BE2C (cell line): ENCODE measurements at regions not wholly inside any gene's neighbourhood (a gene's known extent, or its start where the extent isn't known, plus 50 kb on each side); places are given as distances from the start of the nearest gene placed in this dataset.

Experiments
- DNase-seq: peaks from one replicate; pipeline ENCODE4 v3.0.0-alpha.2; 2020
- H3K27me3 ChIP-seq: fragments of 250-450 bp; sonication (Bioruptor Pico); 2 replicates; pipeline ENCODE4 v1.5.1; 2020; ENCODE audit warnings: mild to moderate bottlenecking
- H3K36me3 ChIP-seq: fragments of 250-450 bp; sonication (Bioruptor Pico); 2 replicates; pipeline ENCODE4 v1.5.1; 2020; ENCODE audit warnings: mild to moderate bottlenecking
- H3K4me1 ChIP-seq: fragments of 250-450 bp; sonication (Bioruptor Pico); 2 replicates; pipeline ENCODE4 v1.5.1; 2020
- H3K4me3 ChIP-seq: 2 replicates; pipeline ENCODE4 v1.5.1; 2011; ENCODE audit warnings: low read depth, low read length
- H3K9me3 ChIP-seq: fragments of 250-450 bp; sonication (Bioruptor Pico); 2 replicates; pipeline ENCODE4 v1.5.1; 2020
- TF ChIP-seq, protein P1 (sequence below): IDR thresholded peaks from 2 replicates; pipeline ENCODE4 v1.5.1; 2012; ENCODE audit warnings: mild to moderate bottlenecking, low read depth, low read length

DNA sequence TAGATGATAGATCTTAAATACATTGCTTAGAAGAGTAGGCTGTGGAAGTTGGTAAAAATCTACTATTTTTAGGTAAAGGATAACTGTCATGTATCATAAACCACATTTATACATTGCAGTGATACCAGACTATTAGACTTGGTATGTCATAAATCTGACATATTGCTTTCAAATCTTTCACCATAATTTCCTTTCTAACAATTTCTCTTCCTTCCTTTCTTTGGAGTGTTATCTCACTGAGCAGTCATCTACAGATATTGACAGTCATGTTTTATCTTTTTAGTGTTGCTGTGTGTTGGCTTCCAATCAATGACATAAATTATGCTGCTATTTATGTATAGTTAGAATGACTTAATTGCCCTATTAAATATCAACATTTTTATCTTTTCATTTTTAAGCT, 588.7 kb downstream of the TUSC7 start:
- Histone ChIP-seq H3K27me3 (no peaks in the 10 kb centered on the region), H3K9me3 (no peaks in the 10 kb centered on the region), H3K36me3 (no peaks in the 10 kb centered on the region), H3K4me1 (peaks cover 26% of the 10 kb centered on the region), H3K4me3 (no peak overlapping the region)
- TF ChIP-seq, protein P1, sequence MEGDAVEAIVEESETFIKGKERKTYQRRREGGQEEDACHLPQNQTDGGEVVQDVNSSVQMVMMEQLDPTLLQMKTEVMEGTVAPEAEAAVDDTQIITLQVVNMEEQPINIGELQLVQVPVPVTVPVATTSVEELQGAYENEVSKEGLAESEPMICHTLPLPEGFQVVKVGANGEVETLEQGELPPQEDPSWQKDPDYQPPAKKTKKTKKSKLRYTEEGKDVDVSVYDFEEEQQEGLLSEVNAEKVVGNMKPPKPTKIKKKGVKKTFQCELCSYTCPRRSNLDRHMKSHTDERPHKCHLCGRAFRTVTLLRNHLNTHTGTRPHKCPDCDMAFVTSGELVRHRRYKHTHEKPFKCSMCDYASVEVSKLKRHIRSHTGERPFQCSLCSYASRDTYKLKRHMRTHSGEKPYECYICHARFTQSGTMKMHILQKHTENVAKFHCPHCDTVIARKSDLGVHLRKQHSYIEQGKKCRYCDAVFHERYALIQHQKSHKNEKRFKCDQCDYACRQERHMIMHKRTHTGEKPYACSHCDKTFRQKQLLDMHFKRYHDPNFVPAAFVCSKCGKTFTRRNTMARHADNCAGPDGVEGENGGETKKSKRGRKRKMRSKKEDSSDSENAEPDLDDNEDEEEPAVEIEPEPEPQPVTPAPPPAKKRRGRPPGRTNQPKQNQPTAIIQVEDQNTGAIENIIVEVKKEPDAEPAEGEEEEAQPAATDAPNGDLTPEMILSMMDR = no peak
- DNase-seq = no peak

DNA sequence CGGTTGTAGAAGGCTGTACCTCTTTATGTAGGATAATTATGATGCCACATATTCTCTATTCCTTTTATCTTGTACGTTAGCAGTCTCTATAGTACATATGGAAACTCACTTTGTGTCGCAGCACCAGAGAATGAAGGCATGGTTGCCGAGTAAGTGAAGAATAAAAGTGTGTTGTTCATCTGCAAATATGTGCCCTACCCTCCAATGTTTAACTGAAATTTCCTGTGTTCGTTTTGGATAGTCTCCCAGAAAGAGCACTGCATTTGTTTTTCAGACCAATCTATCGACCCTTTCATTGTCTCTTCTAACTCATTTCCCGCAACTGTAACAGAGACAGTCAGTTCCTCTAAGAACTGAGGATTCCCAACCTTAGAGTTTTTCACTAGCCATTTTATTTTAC, 592.8 kb downstream of the TUSC7 start:
- no peak for DNase-seq
- Histone ChIP-seq H3K9me3 (no peaks in the 10 kb centered on the region), H3K4me1 (peaks cover 14% of the 10 kb centered on the region)

DNA sequence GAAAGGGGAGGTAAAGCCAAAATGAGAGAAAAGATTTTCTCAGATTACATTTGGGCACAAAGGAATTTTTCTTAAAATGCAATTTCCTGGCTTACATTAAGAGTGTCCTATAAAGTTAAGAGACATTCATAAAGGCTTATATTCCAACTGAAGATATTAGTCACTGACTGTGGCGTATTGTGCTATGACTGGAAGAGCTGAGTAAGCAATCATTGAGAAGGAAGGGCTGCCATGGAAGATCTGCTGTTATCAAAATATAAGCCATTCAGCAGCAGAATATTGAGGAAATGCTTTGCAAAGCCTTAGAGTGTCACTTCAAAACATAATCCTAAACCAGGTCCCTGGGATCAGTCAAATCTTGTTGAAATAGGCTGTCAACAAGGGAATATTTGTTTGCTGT, 593.9 kb downstream of the TUSC7 start:
- H3K9me3 ChIP-seq = no peaks in the 10 kb centered on the region
- DNase-seq = no peak
- no peak overlapping the region for H3K4me3 ChIP-seq
- peaks cover 4% of the 10 kb centered on the region; the same call in 1 of the 2 replicates for H3K4me1 ChIP-seq
- TF ChIP-seq, protein P1 = no peak
- no peaks in the 10 kb centered on the region for H3K36me3 ChIP-seq
- no peaks in the 10 kb centered on the region for H3K27me3 ChIP-seq

More for the DNA sequence above, 592.8 kb downstream of the TUSC7 start:
- H3K36me3 ChIP-seq = no peaks in the 10 kb centered on the region
- H3K27me3 ChIP-seq = no peaks in the 10 kb centered on the region
- TF ChIP-seq, protein P1 = no peak
- H3K4me3 ChIP-seq = no peak overlapping the region

DNA sequence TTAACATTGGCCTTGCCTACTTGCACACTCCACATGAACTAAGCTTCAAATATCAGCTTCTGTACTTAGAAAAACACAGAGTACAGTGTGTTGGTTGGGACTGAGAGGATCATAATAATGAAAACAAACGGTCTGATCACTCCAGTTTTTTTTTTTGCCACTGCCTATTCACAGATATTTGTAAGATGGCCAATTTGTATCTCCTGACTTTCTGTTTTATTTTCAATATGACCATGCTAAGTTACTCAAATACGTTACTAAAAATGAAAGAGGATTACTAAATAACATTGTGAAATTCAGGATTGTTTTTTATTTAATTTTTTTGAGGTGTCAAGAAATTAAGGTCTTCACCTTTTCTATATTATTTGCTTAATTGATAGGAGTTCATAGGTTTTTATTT, 595.1 kb downstream of the TUSC7 start:
- TF ChIP-seq, protein P1 = no peak
- DNase-seq = no peak
- H3K4me1 ChIP-seq = no peaks in the 10 kb centered on the region; the same call in 1 of the 2 replicates
- no peak overlapping the region for H3K4me3 ChIP-seq
- H3K27me3 ChIP-seq = no peaks in the 10 kb centered on the region
- H3K9me3 ChIP-seq = no peaks in the 10 kb centered on the region
- no peaks in the 10 kb centered on the region for H3K36me3 ChIP-seq

DNA sequence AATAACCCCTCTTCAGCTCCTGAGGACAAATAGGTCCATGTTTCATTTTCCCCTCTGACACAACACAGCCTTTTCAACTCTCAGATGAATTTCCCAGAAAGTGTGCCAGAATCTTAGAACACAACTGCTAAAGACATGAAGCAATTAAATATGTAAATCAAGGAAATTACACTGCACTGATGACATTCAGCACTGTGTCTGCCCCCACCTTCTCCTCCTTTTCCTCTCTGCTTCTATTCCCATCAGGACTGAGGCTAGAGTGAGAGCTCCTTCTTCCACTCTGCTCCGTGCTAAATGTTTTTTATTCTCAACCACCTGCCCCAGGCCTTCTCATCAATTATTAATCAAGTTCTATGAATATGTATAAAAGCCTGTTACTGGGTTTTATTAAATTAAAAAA, 596.1 kb downstream of the TUSC7 start:
- no peak for DNase-seq
- Histone ChIP-seq H3K9me3 (no peaks in the 10 kb centered on the region), H3K36me3 (no peaks in the 10 kb centered on the region), H3K4me3 (no peak overlapping the region), H3K27me3 (no peaks in the 10 kb centered on the region), H3K4me1 (no peaks in the 10 kb centered on the region; the same call in 1 of the 2 replicates)
- TF ChIP-seq, protein P1 = no peak

DNA sequence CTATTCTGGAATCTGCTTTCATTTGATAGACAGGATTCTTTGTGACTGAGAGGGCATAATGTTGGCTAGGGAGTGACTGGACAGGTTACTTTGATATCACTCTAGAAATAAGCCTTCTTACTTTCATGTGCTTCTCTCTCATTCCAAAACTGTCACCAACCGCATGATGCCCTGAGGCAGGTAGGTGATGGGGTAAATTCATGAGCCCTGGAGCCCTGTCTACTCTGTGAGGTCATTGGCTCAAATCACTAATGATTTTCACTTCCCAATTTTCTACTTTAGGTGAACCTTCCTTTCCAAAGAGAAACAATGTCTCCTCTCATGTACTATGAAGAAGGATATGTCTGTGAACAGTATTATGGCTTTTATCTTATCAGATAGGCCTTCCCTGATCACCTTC, 596.7 kb downstream of the TUSC7 start:
- no peak overlapping the region for H3K4me3 ChIP-seq
- no peak for DNase-seq
- no peaks in the 10 kb centered on the region; the same call in 1 of the 2 replicates for H3K4me1 ChIP-seq
- TF ChIP-seq, protein P1 = no peak
- no peaks in the 10 kb centered on the region for H3K36me3 ChIP-seq
- H3K27me3 ChIP-seq = no peaks in the 10 kb centered on the region
- H3K9me3 ChIP-seq = no peaks in the 10 kb centered on the region
